Neural progenitor cell (in vitro differentiated cells): ENCODE measurements at regions not wholly inside any gene's neighbourhood (a gene's known extent, or its start where the extent isn't known, plus 50 kb on each side); places are given as distances from the start of the nearest gene placed in this dataset.

Experiments used
- CTCF ChIP-seq: fragments of 200-600 bp; sonication (generic); IDR thresholded peaks from 2 replicates; pipeline ENCODE4 v1.5.1; 2017; ENCODE audit warnings: antibody characterized with exemption, mild to moderate bottlenecking
- EZH2 ChIP-seq: fragments of 200-600 bp; sonication (generic); IDR thresholded peaks from 2 replicates; pipeline ENCODE4 v1.6.1; 2017; ENCODE audit warnings: antibody characterized with exemption, mild to moderate bottlenecking, moderate library complexity
- EZH2phosphoT487 ChIP-seq: fragments of 200-600 bp; sonication (generic); IDR thresholded peaks from 2 replicates; pipeline ENCODE4 v1.6.1; 2017; ENCODE audit warnings: antibody characterized with exemption

GRCh38 chr5:60370508-60370907 lies 329.5 kb downstream of the DEPDC1B start:
- TF ChIP-seq CTCF (no peak), EZH2phosphoT487 (no peak), EZH2 (no peak)
